Liver (tissue), 7 donors: ENCODE measurements at regions not wholly inside any gene's neighbourhood (a gene's known extent, or its start where the extent isn't known, plus 50 kb on each side); places are given as distances from the start of the nearest gene placed in this dataset.

Experiments used
- DNase-seq: peaks from one replicate; pipeline ENCODE4 v3.0.0-alpha.2; 2017; ENCODE audit warnings: low spot score
- H3K27ac ChIP-seq, 2 donors: one replicate each; pipeline ENCODE4 v1.7.0; 2013; ENCODE audit warnings: inconsistent platforms in 2 of 2, low read length in 2 of 2, control low read depth in 1 of 2, low read depth in 1 of 2, mild to moderate bottlenecking in 1 of 2
- H3K27me3 ChIP-seq, 4 donors: one replicate each; pipeline versions ENCODE4 v1.6.1 to v1.7.0; 2013; ENCODE audit warnings: low read length in 3 of 4, inconsistent platforms in 1 of 4, mild to moderate bottlenecking in 1 of 4, moderate library complexity in 1 of 4; ENCODE audit not compliant: control insufficient read depth in 4 of 4, insufficient read depth in 4 of 4
- H3K36me3 ChIP-seq, 4 donors: one replicate each; pipeline versions ENCODE4 v1.6.1 to v1.7.0; 2013; ENCODE audit warnings: low read length in 3 of 4, mild to moderate bottlenecking in 3 of 4, low read depth in 1 of 4, moderate library complexity in 1 of 4; ENCODE audit not compliant: control insufficient read depth in 4 of 4, insufficient read depth in 3 of 4
- H3K4me1 ChIP-seq, 4 donors: one replicate each; pipeline versions ENCODE4 v1.6.1 to v1.7.0; 2013; ENCODE audit warnings: low read length in 3 of 4, mild to moderate bottlenecking in 3 of 4, moderate library complexity in 1 of 4; ENCODE audit not compliant: control insufficient read depth in 4 of 4, insufficient read depth in 4 of 4
- H3K4me3 ChIP-seq, 3 donors: one replicate each; pipeline versions ENCODE4 v1.6.1 to v1.7.0; 2013; ENCODE audit warnings: low read length in 3 of 3, control low read depth in 1 of 3, low read depth in 1 of 3, mild to moderate bottlenecking in 1 of 3
- H3K9ac ChIP-seq, 2 donors: one replicate each; pipeline ENCODE4 v1.7.0; 2013; ENCODE audit warnings: low read length in 2 of 2, mild to moderate bottlenecking in 2 of 2, moderate library complexity in 2 of 2, control low read depth in 1 of 2, low read depth in 1 of 2
- H3K9me3 ChIP-seq, 4 donors: one replicate each; pipeline versions ENCODE4 v1.6.1 to v1.7.0; 2013; ENCODE audit warnings: low read length in 3 of 4; ENCODE audit not compliant: control insufficient read depth in 4 of 4
- FOXA1 ChIP-seq: IDR thresholded peaks from 2 replicates; pipeline ENCODE4 v1.6.1; 2016; ENCODE audit warnings: antibody characterized with exemption
- FOXA2 ChIP-seq: IDR thresholded peaks from 2 replicates; pipeline ENCODE4 v1.6.1; 2016; ENCODE audit warnings: antibody characterized with exemption
- HNF4A ChIP-seq, 2 donors: conservative IDR thresholded peaks; 2 replicates each; pipeline ENCODE4 v1.6.1; 2016; ENCODE audit warnings: antibody characterized with exemption in 2 of 2, mild to moderate bottlenecking in 2 of 2
- HNF4G ChIP-seq: IDR thresholded peaks from 2 replicates; pipeline ENCODE4 v1.6.1; 2016; ENCODE audit warnings: antibody characterized with exemption
- NR2F2 ChIP-seq: IDR thresholded peaks from 2 replicates; pipeline ENCODE4 v1.6.1; 2016; ENCODE audit warnings: antibody characterized with exemption
- RAD21 ChIP-seq, 2 donors: IDR thresholded peaks; 2 replicates each; pipeline ENCODE4 v1.6.1; 2016; ENCODE audit warnings: antibody characterized with exemption in 2 of 2, mild to moderate bottlenecking in 2 of 2
- SP1 ChIP-seq: IDR thresholded peaks from 2 replicates; pipeline ENCODE4 v1.6.1; 2018; ENCODE audit warnings: antibody characterized with exemption, mild to moderate bottlenecking
- TAF1 ChIP-seq: conservative IDR thresholded peaks from 2 replicates; pipeline ENCODE4 v1.6.1; 2016; ENCODE audit warnings: antibody characterized with exemption, mild to moderate bottlenecking
- WGBS: extraction: QIAGEN DNeasy Blood & Tissue Kit; methylation state at CpG from one replicate; pipeline ENCODE4 v1.1.7; 2013; 5-methylcytosine and 5-hydroxymethylcytosine counted together
- TF ChIP-seq, protein P1 (sequence below): IDR thresholded peaks from 2 replicates; pipeline ENCODE4 v1.6.1; 2016; ENCODE audit warnings: antibody characterized with exemption
- TF ChIP-seq, protein P2 (sequence below): IDR thresholded peaks from 2 replicates; pipeline ENCODE4 v1.6.1; 2016; ENCODE audit warnings: antibody characterized with exemption, mild to moderate bottlenecking
- donor health status: healthy.
- donor health status: healthy.
- donor health status: healthy.
- donor health status: healthy.

DNA sequence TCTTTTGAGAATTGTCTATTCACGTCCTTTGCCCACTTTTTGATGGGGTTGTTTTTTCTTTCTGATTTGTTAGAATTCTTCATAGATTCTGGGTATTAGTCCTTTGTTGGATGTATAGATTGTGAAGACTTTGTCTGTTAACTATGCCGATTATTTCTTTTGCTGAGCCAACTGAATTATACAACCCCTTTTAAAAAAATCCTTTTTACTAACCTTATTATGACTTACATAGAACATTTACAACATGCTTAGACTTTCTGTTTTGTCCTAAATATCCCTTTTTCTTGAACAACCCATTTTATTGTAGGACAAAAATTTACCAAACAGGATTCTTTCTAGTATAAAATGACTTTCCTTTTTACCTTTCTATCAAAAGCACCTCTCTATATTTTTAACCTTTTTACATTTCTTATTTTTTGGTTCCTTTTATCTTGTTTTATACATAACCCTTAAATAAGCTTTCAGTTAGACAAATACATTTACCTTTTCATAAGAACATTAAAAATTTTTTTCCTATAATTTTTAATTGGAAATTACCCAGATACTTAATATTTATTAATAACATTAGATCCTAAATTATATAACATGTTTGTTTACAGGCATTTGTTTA, 70.4 kb upstream of the TTLL7 start:
- no peaks in the 10 kb centered on the region for H3K9me3 ChIP-seq
- H3K9ac ChIP-seq: no peak overlapping the region
- H3K36me3 ChIP-seq: no peaks in the 10 kb centered on the region
- no peaks in the 10 kb centered on the region for H3K27me3 ChIP-seq
- H3K27ac ChIP-seq: no peak overlapping the region
- DNase-seq: no peak
- no peak overlapping the region for H3K4me3 ChIP-seq
- no peaks in the 10 kb centered on the region for H3K4me1 ChIP-seq
- WGBS: 92% methylated on average over 2 of the region's 2 CpGs
- TF ChIP-seq RAD21 (IDR thresholded peaks at IDR 0.05) (no peak), NR2F2 (no peak), TAF1 (no peak)

DNA sequence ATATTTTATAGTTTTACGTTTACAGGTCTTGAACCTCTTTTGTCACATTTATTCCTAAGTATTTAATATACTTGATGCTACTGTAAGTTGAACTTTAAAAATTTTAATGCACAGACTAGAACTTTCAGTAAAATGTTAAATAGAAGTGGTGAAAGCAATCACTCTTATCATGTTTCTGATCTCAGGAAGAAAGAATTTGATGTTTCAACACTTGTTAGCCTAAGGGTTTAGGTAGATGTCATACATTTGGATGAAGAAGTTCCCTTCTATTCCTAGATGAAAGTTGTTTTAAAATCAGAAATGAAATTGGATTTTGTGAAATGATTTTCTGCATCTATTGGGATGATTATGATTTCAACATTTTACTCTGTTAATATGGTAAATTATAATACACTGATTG, 63.6 kb upstream of the TTLL7 start:
- 88% methylated on average over 1 of the region's 1 CpG for WGBS
- no peaks in the 10 kb centered on the region for H3K9me3 ChIP-seq
- TF ChIP-seq, protein P1, sequence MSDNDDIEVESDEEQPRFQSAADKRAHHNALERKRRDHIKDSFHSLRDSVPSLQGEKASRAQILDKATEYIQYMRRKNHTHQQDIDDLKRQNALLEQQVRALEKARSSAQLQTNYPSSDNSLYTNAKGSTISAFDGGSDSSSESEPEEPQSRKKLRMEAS: no peak
- TF ChIP-seq, protein P2, sequence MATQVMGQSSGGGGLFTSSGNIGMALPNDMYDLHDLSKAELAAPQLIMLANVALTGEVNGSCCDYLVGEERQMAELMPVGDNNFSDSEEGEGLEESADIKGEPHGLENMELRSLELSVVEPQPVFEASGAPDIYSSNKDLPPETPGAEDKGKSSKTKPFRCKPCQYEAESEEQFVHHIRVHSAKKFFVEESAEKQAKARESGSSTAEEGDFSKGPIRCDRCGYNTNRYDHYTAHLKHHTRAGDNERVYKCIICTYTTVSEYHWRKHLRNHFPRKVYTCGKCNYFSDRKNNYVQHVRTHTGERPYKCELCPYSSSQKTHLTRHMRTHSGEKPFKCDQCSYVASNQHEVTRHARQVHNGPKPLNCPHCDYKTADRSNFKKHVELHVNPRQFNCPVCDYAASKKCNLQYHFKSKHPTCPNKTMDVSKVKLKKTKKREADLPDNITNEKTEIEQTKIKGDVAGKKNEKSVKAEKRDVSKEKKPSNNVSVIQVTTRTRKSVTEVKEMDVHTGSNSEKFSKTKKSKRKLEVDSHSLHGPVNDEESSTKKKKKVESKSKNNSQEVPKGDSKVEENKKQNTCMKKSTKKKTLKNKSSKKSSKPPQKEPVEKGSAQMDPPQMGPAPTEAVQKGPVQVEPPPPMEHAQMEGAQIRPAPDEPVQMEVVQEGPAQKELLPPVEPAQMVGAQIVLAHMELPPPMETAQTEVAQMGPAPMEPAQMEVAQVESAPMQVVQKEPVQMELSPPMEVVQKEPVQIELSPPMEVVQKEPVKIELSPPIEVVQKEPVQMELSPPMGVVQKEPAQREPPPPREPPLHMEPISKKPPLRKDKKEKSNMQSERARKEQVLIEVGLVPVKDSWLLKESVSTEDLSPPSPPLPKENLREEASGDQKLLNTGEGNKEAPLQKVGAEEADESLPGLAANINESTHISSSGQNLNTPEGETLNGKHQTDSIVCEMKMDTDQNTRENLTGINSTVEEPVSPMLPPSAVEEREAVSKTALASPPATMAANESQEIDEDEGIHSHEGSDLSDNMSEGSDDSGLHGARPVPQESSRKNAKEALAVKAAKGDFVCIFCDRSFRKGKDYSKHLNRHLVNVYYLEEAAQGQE: no peak
- TF ChIP-seq FOXA1 (no peak), HNF4A (conservative IDR thresholded peaks at IDR 0.05) (no peak)

DNA sequence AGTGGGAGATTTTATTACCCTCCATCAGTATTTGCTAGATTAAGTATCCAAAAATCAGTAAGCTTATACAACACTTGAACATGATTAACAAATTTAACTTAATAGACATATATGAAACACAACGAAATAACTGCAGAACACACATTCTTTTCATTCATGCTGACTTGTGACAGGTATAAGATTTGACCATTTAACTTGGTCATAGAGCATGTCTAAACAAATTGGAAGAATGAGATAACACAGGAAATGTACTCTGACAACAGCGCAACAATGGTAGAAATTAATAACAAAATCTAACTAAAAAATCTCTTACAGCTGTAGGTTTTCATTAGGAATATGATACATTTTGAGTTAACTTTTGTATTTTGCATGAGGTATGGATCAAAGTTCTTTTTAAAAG, 62.4 kb upstream of the TTLL7 start:
- no peaks in the 10 kb centered on the region for H3K9me3 ChIP-seq
- H3K36me3 ChIP-seq: no peaks in the 10 kb centered on the region
- H3K4me3 ChIP-seq: no peak overlapping the region
- H3K4me1 ChIP-seq: no peaks in the 10 kb centered on the region
- no peaks in the 10 kb centered on the region for H3K27me3 ChIP-seq
- no peak for DNase-seq
- TF ChIP-seq TAF1: no peak
- 83% methylated on average over 2 of the region's 2 CpGs for WGBS
- no peak overlapping the region for H3K27ac ChIP-seq
- no peak overlapping the region for H3K9ac ChIP-seq

More for the DNA sequence above, 63.6 kb upstream of the TTLL7 start:
- H3K36me3 ChIP-seq: no peaks in the 10 kb centered on the region
- no peak overlapping the region for H3K9ac ChIP-seq
- H3K4me3 ChIP-seq: no peak overlapping the region
- no peaks in the 10 kb centered on the region for H3K27me3 ChIP-seq
- no peaks in the 10 kb centered on the region for H3K4me1 ChIP-seq
- no peak for DNase-seq
- H3K27ac ChIP-seq: no peak overlapping the region

DNA sequence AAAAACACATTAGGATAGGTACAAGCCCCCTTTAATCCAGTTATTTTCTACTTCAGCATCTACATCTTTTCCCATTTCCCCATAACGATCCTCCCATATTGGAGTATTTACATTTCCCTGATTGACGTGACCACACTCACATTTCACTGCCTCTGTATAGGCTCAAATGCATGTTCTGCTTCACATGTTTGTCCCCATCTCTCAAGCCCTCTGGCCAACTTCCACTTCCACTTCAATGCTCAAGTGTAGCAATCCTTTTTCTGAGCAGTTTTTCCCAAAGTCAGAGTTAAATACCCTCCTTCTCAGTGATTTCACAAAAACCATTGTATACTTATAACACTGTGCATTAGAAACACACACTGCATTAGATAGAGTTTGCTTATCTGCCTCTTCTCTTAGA, 61.8 kb upstream of the TTLL7 start:
- no peak overlapping the region for H3K9ac ChIP-seq
- no peaks in the 10 kb centered on the region for H3K27me3 ChIP-seq
- H3K9me3 ChIP-seq: no peaks in the 10 kb centered on the region
- H3K4me3 ChIP-seq: no peak overlapping the region
- no peak for DNase-seq
- WGBS: 73% methylated on average over 2 of the region's 2 CpGs
- no peaks in the 10 kb centered on the region for H3K36me3 ChIP-seq
- H3K4me1 ChIP-seq: no peaks in the 10 kb centered on the region
- no peak for TF ChIP-seq FOXA2
- TF ChIP-seq RAD21 (IDR thresholded peaks at IDR 0.05): no peak
- no peak for TF ChIP-seq HNF4G
- TF ChIP-seq SP1: no peak
- H3K27ac ChIP-seq: no peak overlapping the region
